Spleen (tissue), 11 donors: ENCODE measurements at regions not wholly inside any gene's neighbourhood (a gene's known extent, or its start where the extent isn't known, plus 50 kb on each side); places are given as distances from the start of the nearest gene placed in this dataset.

Experiments used
- DNase-seq: peaks from one replicate; pipeline ENCODE4 v3.0.0-alpha.2; 2020
- H3K27ac ChIP-seq, 8 donors: fragments of 200-600 bp; sonication (generic) in 7 of 8; 1 replicate in 4 of 8; 2 replicates in 4 of 8; pipeline versions ENCODE4 v1.5.0 to v1.8.0; 2016 to 2021; ENCODE audit warnings: inconsistent platforms in 4 of 8, mild to moderate bottlenecking in 4 of 8, moderate library complexity in 1 of 8
- H3K27me3 ChIP-seq, 7 donors: fragments of 200-600 bp; sonication (generic) in 6 of 7; replicated peaks in 1 of 7; 1 replicate in 4 of 7; 2 replicates in 3 of 7; pipeline versions ENCODE4 v1.5.0 to v1.8.0; 2016 to 2021; ENCODE audit warnings: inconsistent platforms in 3 of 7, mild to moderate bottlenecking in 1 of 7
- H3K36me3 ChIP-seq, 6 donors: fragments of 200-600 bp; sonication (generic) in 5 of 6; 1 replicate in 4 of 6; 2 replicates in 2 of 6; pipeline versions ENCODE4 v1.5.0 to v1.8.0; 2016 to 2021; ENCODE audit warnings: inconsistent platforms in 2 of 6
- H3K4me1 ChIP-seq, 6 donors: fragments of 200-600 bp; sonication (generic) in 5 of 6; 1 replicate in 3 of 6; 2 replicates in 3 of 6; pipeline versions ENCODE4 v1.5.0 to v1.8.0; 2016 to 2021; ENCODE audit warnings: inconsistent platforms in 3 of 6
- H3K4me3 ChIP-seq, 8 donors: fragments of 200-600 bp; sonication (generic) in 7 of 8; 1 replicate in 4 of 8; 2 replicates in 4 of 8; pipeline versions ENCODE4 v1.5.0 to v1.8.0; 2016 to 2021; ENCODE audit warnings: inconsistent platforms in 4 of 8, mild to moderate bottlenecking in 4 of 8, moderate library complexity in 2 of 8
- H3K9me3 ChIP-seq, 8 donors: fragments of 200-600 bp; sonication (generic) in 7 of 8; 1 replicate in 4 of 8; 2 replicates in 4 of 8; pipeline versions ENCODE4 v1.5.0 to v1.8.0; 2016 to 2021; ENCODE audit warnings: inconsistent platforms in 4 of 8
- POLR2A ChIP-seq, 3 donors: fragments of 450-650 bp; IDR thresholded peaks; one replicate each; pipeline ENCODE4 v1.5.1; 2017; ENCODE audit warnings: antibody characterized with exemption in 3 of 3, mild to moderate bottlenecking in 1 of 3
- POLR2AphosphoS5 ChIP-seq, 3 donors: sonication (generic); formaldehyde crosslinking; IDR thresholded peaks; one replicate each; pipeline ENCODE4 v1.5.1; 2017; ENCODE audit warnings: antibody characterized with exemption in 3 of 3
- WGBS, 5 donors: extraction: QIAGEN DNeasy Blood & Tissue Kit in 3 of 5; methylation state at CpG; one replicate each; pipeline versions ENCODE4 v1.1.5 to v1.1.7; 2013 to 2018; 5-methylcytosine and 5-hydroxymethylcytosine counted together
- intact Hi-C: fragments of 100-400 bp; cut with DNase I; formaldehyde crosslinking; loops from one replicate; pipeline ENCODE4 v1.15.0; 2023; ENCODE audit warnings: low total_unique reads
- TF ChIP-seq, protein P1 (sequence below), 11 experiments: fragments of 200-600 bp in 7 of 11; fragments of 450-650 bp in 4 of 11; sonication (generic) in 4 of 11; IDR thresholded peaks in 8 of 11; conservative IDR thresholded peaks in 3 of 11; 1 replicate in 7 of 11; 2 replicates in 4 of 11; pipeline versions ENCODE4 v1.4.0 to v1.8.0; 2016 to 2021; ENCODE audit warnings: antibody characterized with exemption in 11 of 11, inconsistent platforms in 4 of 11, mild to moderate bottlenecking in 1 of 11
- donor health status: healthy with polysubstance abuse.
- donor health status: DM: no; HTN: no; CAD: no; lungs with moderate emphysema.
- donor health status: DM: no; HTN: no; CAD: no.
- donor health status: Bipolar disorder and iron deficiency.
- donor health status: healthy.
- donor health status: DM: no; HTN: no; CAD: no.
- donor health status: DM: yes; HTN: yes; CAD: no.

DNA sequence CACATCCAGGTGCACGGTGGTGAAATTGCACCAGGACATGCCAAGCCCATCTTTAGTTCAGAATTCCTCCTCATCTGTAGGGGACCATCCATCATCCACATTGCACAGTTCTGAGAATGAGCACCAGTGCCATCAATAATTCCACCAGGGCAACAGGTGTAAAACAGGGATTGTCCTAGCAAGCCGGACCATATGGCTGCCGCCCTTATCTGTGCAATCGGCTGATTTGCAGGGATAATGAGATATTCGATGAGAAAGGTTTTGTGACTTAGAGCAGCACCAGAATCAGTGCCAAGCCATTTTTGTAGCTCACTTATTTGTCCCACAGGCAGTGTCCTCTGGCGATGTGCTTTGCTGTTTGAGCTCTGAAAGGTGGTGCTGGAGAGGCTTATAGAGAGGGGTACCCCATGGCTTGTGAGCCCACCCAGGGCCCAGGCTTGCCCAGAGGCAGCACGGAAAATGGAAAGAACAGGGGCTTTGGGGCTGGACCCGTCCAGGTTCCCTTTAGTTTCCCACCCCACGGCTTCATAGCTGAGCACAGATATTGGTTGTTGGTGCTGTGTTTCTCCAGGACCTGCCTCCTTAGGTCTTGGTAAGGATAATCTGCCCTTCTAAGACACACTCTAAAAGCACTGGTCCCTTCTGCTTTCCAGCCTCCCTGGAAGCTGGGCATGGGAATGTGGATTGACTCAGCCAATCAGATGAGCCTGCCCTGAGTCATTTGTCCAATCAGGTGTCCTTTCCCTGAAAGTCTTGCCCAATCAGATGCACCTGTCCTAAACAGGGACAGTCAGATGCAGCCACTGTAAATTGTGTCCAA lies 84.0 kb upstream of the SHANK2 start:
- Histone ChIP-seq H3K4me1 (no peaks in the 10 kb centered on the region), H3K36me3 (no peaks in the 10 kb centered on the region), H3K4me3 (no peak overlapping the region), H3K27ac (no peak overlapping the region), H3K27me3 (peaks cover 0 to 8% (median 0%) of the 10 kb centered on the region in 7 donors), H3K9me3 (peaks cover 0 to 24% (median 18%) of the 10 kb centered on the region in 8 donors)
- 81 to 92% (median 88%) methylated on average over 9 of the region's 9 CpGs for WGBS, 5 donors
- peak; percentile 46 for DNase-seq
- intact Hi-C loops, result no loop called here
- TF ChIP-seq POLR2A (IDR thresholded peaks at IDR 0.05), result no peak
- TF ChIP-seq, protein P1, sequence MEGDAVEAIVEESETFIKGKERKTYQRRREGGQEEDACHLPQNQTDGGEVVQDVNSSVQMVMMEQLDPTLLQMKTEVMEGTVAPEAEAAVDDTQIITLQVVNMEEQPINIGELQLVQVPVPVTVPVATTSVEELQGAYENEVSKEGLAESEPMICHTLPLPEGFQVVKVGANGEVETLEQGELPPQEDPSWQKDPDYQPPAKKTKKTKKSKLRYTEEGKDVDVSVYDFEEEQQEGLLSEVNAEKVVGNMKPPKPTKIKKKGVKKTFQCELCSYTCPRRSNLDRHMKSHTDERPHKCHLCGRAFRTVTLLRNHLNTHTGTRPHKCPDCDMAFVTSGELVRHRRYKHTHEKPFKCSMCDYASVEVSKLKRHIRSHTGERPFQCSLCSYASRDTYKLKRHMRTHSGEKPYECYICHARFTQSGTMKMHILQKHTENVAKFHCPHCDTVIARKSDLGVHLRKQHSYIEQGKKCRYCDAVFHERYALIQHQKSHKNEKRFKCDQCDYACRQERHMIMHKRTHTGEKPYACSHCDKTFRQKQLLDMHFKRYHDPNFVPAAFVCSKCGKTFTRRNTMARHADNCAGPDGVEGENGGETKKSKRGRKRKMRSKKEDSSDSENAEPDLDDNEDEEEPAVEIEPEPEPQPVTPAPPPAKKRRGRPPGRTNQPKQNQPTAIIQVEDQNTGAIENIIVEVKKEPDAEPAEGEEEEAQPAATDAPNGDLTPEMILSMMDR (IDR thresholded peaks at IDR 0.05 in 8 of 11, conservative IDR thresholded peaks at IDR 0.05 in 3 of 11), result no peak
- no peak for TF ChIP-seq POLR2AphosphoS5 (IDR thresholded peaks at IDR 0.05)

DNA sequence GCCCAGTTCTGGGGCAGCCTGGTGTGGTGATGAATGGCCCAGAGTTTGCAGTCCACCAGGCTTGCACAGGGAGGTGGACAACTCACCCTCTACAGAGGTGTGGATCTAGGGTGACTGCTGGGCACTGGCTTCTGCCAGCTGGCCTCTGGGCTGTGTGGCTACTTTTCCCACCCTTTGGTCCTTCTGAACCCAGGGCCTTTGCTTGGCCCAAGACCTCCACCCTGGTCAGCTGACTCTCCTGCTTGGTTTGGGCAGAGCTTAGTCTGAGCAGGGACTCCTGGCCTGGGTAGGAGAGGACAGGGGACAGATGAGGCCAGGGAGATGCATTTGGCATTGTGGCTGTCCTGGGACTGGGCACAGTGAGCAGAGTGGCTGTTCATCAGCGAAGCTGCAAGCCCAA lies 83.0 kb upstream of the SHANK2 start:
- WGBS, 5 donors, result 71 to 89% (median 80%) methylated on average over 1 of the region's 1 CpG
- peak; percentile 33 for DNase-seq
- intact Hi-C loops, result no loop called here
- H3K9me3 ChIP-seq, result peaks cover 0 to 24% (median 18%) of the 10 kb centered on the region in 8 donors
- H3K4me3 ChIP-seq, result no peak overlapping the region
- no peak overlapping the region for H3K27ac ChIP-seq
- peaks cover 0 to 8% (median 0%) of the 10 kb centered on the region in 7 donors for H3K27me3 ChIP-seq
- TF ChIP-seq POLR2AphosphoS5 (IDR thresholded peaks at IDR 0.05) (no peak), POLR2A (IDR thresholded peaks at IDR 0.05) (no peak)
- TF ChIP-seq, protein P1 (IDR thresholded peaks at IDR 0.05 in 8 of 11, conservative IDR thresholded peaks at IDR 0.05 in 3 of 11), result no peak
- H3K36me3 ChIP-seq, result no peaks in the 10 kb centered on the region
- no peaks in the 10 kb centered on the region for H3K4me1 ChIP-seq

DNA sequence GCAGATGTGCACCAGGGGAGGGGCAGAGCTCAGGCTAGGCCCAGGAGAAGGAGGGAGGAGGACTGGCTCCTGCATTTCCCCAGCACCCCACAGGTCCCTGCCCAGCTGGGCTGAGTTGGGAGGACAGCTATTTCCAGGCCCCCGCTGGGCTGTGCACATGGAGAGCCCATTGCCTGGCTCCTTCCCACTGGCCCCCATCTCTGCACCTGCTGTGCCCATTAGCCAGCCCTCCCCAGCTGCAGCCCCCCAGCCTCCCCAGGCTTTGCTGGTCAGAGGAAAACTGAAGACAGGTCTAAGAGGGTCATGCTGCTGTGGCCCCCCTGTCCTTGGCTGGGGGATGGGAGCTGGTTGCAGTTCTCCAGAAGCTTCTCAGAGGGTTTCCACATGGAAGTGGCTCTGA lies 81.8 kb upstream of the SHANK2 start:
- no peak for TF ChIP-seq POLR2A (IDR thresholded peaks at IDR 0.05)
- no peak for TF ChIP-seq POLR2AphosphoS5 (IDR thresholded peaks at IDR 0.05)
- TF ChIP-seq, protein P1 (IDR thresholded peaks at IDR 0.05 in 8 of 11, conservative IDR thresholded peaks at IDR 0.05 in 3 of 11), result no peak
- Histone ChIP-seq H3K27me3 (peaks cover 0 to 8% (median 0%) of the 10 kb centered on the region in 7 donors), H3K4me3 (no peak overlapping the region), H3K4me1 (no peaks in the 10 kb centered on the region), H3K27ac (no peak overlapping the region), H3K9me3 (peaks cover 0 to 24% (median 18%) of the 10 kb centered on the region in 8 donors), H3K36me3 (no peaks in the 10 kb centered on the region)
- DNase-seq, result peak; percentile 53
- WGBS, 5 donors, result 78 to 100% (median 91%) methylated on average over 1 of the region's 1 CpG; no CpG with 5 or more reads in 2 of the 5 donors
- intact Hi-C loops, result no loop called here

DNA sequence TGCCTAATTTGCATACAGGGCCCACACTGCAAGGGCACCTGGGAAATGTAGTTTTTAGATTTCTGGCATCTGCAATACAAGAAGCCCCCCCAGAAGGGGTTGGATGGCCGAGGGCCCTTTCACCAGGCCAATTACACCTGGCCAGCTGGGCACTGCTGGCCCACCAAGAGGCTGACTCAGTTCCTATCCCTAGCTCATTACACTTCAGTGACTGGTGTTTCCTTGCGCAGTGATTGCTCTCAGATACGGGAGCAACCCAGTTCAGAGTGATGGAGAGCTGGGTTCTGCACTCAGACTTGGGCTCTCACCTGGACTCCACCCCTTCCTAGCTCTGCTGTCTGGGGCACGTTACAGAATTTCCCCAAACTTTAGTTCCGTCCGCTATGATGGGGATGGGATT lies 81.1 kb upstream of the SHANK2 start:
- intact Hi-C loops, result no loop called here
- H3K4me1 ChIP-seq, result no peaks in the 10 kb centered on the region
- H3K4me3 ChIP-seq, result no peak overlapping the region
- peaks cover 0 to 8% (median 0%) of the 10 kb centered on the region in 7 donors for H3K27me3 ChIP-seq
- H3K36me3 ChIP-seq, result no peaks in the 10 kb centered on the region
- TF ChIP-seq, protein P1 (IDR thresholded peaks at IDR 0.05 in 8 of 11, conservative IDR thresholded peaks at IDR 0.05 in 3 of 11), result no peak
- TF ChIP-seq POLR2AphosphoS5 (IDR thresholded peaks at IDR 0.05) (no peak), POLR2A (IDR thresholded peaks at IDR 0.05) (no peak)
- WGBS, 5 donors, result 71 to 89% (median 78%) methylated on average over 6 of the region's 6 CpGs
- peak; percentile 9 for DNase-seq
- peaks cover 0 to 24% (median 18%) of the 10 kb centered on the region in 8 donors for H3K9me3 ChIP-seq
- no peak overlapping the region for H3K27ac ChIP-seq
